GM23338 (cell line): ENCODE measurements at regions not wholly inside any gene's neighbourhood (a gene's known extent, or its start where the extent isn't known, plus 50 kb on each side); places are given as distances from the start of the nearest gene placed in this dataset.

ENCODE experiments used
- ATAC-seq: fragments of 200-7000 bp; cut with Tn5 transposase; 3 replicates; pipeline ENCODE4 v1.9.1; 2020
- DNase-seq: peaks from one replicate; pipeline ENCODE4 v3.0.0-alpha.2; 2015; ENCODE audit warnings: low spot score
- H2AFZ ChIP-seq: fragments of 200-600 bp; sonication (generic); 2 replicates; pipeline ENCODE4 v1.8.0; 2016; ENCODE audit warnings: antibody characterized with exemption, mild to moderate bottlenecking, moderate library complexity
- H3F3A ChIP-seq: fragments of 200-600 bp; sonication (generic); replicated peaks from 2 replicates; pipeline ENCODE4 v1.8.0; 2017; ENCODE audit warnings: antibody characterized with exemption, mixed run types, low read depth
- H3K27ac ChIP-seq: fragments of 200-600 bp; sonication (generic); 2 replicates; pipeline ENCODE4 v1.6.1; 2016; ENCODE audit warnings: low read depth
- H3K27me3 ChIP-seq: fragments of 200-600 bp; sonication (generic); 2 replicates; pipeline ENCODE4 v1.8.0; 2016; ENCODE audit warnings: mild to moderate bottlenecking, mixed run types, moderate library complexity; ENCODE audit not compliant: insufficient read depth
- H3K36me3 ChIP-seq: fragments of 200-600 bp; sonication (generic); 2 replicates; pipeline ENCODE4 v1.8.0; 2016; ENCODE audit warnings: mild to moderate bottlenecking; ENCODE audit not compliant: insufficient read depth
- H3K4me1 ChIP-seq: fragments of 200-600 bp; sonication (generic); 2 replicates; pipeline ENCODE4 v1.8.0; 2016; ENCODE audit warnings: mild to moderate bottlenecking, moderate library complexity; ENCODE audit not compliant: insufficient read depth
- H3K4me2 ChIP-seq: fragments of 200-600 bp; sonication (generic); 2 replicates; pipeline ENCODE4 v1.7.1; 2017; ENCODE audit warnings: mixed run types
- H3K4me3 ChIP-seq: fragments of 200-600 bp; sonication (generic); 2 replicates; pipeline ENCODE4 v1.6.1; 2016; ENCODE audit warnings: mixed run types
- H3K79me2 ChIP-seq: fragments of 200-600 bp; sonication (generic); replicated peaks from 2 replicates; pipeline ENCODE4 v1.8.0; 2017; ENCODE audit warnings: mild to moderate bottlenecking; ENCODE audit not compliant: insufficient read depth
- H3K9me2 ChIP-seq: fragments of 200-600 bp; sonication (generic); 2 replicates; pipeline ENCODE4 v1.8.0; 2017; ENCODE audit not compliant: insufficient read depth
- H4K20me1 ChIP-seq: fragments of 200-600 bp; sonication (generic); replicated peaks from 2 replicates; pipeline ENCODE4 v1.8.0; 2017; ENCODE audit warnings: mild to moderate bottlenecking; ENCODE audit not compliant: insufficient read depth
- H3K27ac Mint-ChIP-seq: 2 replicates; pipeline ENCODE4 v1.8.0; 2020; ENCODE audit warnings: inconsistent platforms, mild to moderate bottlenecking, moderate library complexity, mixed read lengths
- H3K27me3 Mint-ChIP-seq: 3 replicates; pipeline ENCODE4 v1.8.0; 2022; ENCODE audit warnings: low read depth, mild to moderate bottlenecking, moderate library complexity, mixed read lengths, inconsistent platforms; ENCODE audit not compliant: insufficient read depth, poor library complexity
- H3K36me3 Mint-ChIP-seq: 3 replicates; pipeline ENCODE4 v1.8.0; 2021; ENCODE audit warnings: low read depth, mild to moderate bottlenecking, inconsistent platforms, moderate library complexity, mixed read lengths
- H3K4me1 Mint-ChIP-seq: 3 replicates; pipeline ENCODE4 v1.8.0; 2020; ENCODE audit warnings: mild to moderate bottlenecking, inconsistent platforms, mixed read lengths
- H3K4me3 Mint-ChIP-seq: 3 replicates; pipeline ENCODE4 v1.8.0; 2021; ENCODE audit warnings: moderate library complexity, mild to moderate bottlenecking, inconsistent platforms, mixed read lengths
- H3K9me3 Mint-ChIP-seq: 3 replicates; pipeline ENCODE4 v1.8.0; 2020; ENCODE audit warnings: moderate library complexity, mild to moderate bottlenecking, inconsistent platforms, mixed read lengths
- CTCF ChIP-seq, 2 experiments: fragments of 200-600 bp in 1 of 2; sonication (generic) in 1 of 2; conservative IDR thresholded peaks; 2 replicates each; pipeline versions ENCODE4 v1.5.1 to v1.6.1; 2016 to 2017; ENCODE audit warnings: antibody characterized with exemption in 2 of 2, low read depth in 2 of 2, mild to moderate bottlenecking in 2 of 2, moderate library complexity in 1 of 2
- ETS1 ChIP-seq: IDR thresholded peaks from 2 replicates; pipeline ENCODE4 v1.6.1; 2016; ENCODE audit warnings: antibody characterized with exemption
- EZH2phosphoT487 ChIP-seq: fragments of 200-600 bp; sonication (generic); IDR thresholded peaks from one replicate; pipeline ENCODE4 v1.8.1; 2018; ENCODE audit warnings: antibody characterized with exemption; ENCODE audit not compliant: unreplicated experiment
- POLR2AphosphoS5 ChIP-seq: IDR thresholded peaks from 2 replicates; pipeline ENCODE4 v1.6.1; 2016; ENCODE audit warnings: antibody characterized with exemption, low read depth
- REST ChIP-seq: IDR thresholded peaks from one replicate; pipeline ENCODE4 v1.6.1; 2018; ENCODE audit warnings: antibody characterized with exemption; ENCODE audit not compliant: unreplicated experiment
- STAT1 ChIP-seq: IDR thresholded peaks from one replicate; pipeline ENCODE4 v1.6.1; 2016; ENCODE audit warnings: antibody characterized with exemption; ENCODE audit not compliant: unreplicated experiment
- ZNF114 ChIP-seq: fragments of 250-450 bp; sonication (Bioruptor Pico); IDR thresholded peaks from 2 replicates; pipeline ENCODE4 v1.5.0; 2020; ENCODE audit warnings: mild to moderate bottlenecking, moderate library complexity
- ZNF462 ChIP-seq: fragments of 250-450 bp; sonication (Bioruptor Pico); IDR thresholded peaks from 2 replicates; pipeline ENCODE4 v1.5.0; 2020; ENCODE audit warnings: mild to moderate bottlenecking, moderate library complexity

- no peak for TF ChIP-seq REST
- no peak for TF ChIP-seq POLR2AphosphoS5
- no peak for TF ChIP-seq ZNF114 (CRISPR knock-in tag)
- no peak for TF ChIP-seq ETS1
- TF ChIP-seq EZH2phosphoT487, result no peak
- no peak for TF ChIP-seq STAT1
Measured at GRCh38 chr14:47919997-47920396, 244.6 kb upstream of the MDGA2 start (continued).

- H3K4me1 Mint-ChIP-seq, result peaks cover 4% of the 10 kb centered on the region; the same call in 1 of the 3 replicates
- peaks cover 3% of the 10 kb centered on the region for H3K27me3 Mint-ChIP-seq
- no peak overlapping the region for H3K27ac Mint-ChIP-seq
- Histone ChIP-seq H4K20me1 (no peaks in the 10 kb centered on the region), H3K27me3 (no peaks in the 10 kb centered on the region), H3K4me2 (no peak overlapping the region), H3K79me2 (no peaks in the 10 kb centered on the region), H2AFZ (0 out of 2 replicates have a peak overlapping the region, but pooled peaks have one; percentile 12), H3K27ac (no peak overlapping the region), H3K4me1 (no peaks in the 10 kb centered on the region), H3F3A (no peaks in the 10 kb centered on the region), H3K9me2 (no peaks in the 10 kb centered on the region), H3K36me3 (no peaks in the 10 kb centered on the region), H3K4me3 (no peak overlapping the region)
- DNase-seq (no peak), ATAC-seq (no peak)
- H3K4me3 Mint-ChIP-seq, result no peak overlapping the region
- H3K9me3 Mint-ChIP-seq, result no peaks in the 10 kb centered on the region
- no peaks in the 10 kb centered on the region for H3K36me3 Mint-ChIP-seq
- TF ChIP-seq REST (no peak), ZNF462 (CRISPR knock-in tag) (no peak), ZNF114 (CRISPR knock-in tag) (no peak), CTCF (conservative IDR thresholded peaks at IDR 0.05; ENCODE audit: low read depth in 2 of 2) (no peak)
Measured at GRCh38 chr14:47919334-47919846, 244.0 kb upstream of the MDGA2 start.
